ENCODE measurements at regions not wholly inside any gene's neighbourhood (a gene's known extent, or its start where the extent isn't known, plus 50 kb on each side); places are given as distances from the start of the nearest gene placed in this dataset.

DNA sequence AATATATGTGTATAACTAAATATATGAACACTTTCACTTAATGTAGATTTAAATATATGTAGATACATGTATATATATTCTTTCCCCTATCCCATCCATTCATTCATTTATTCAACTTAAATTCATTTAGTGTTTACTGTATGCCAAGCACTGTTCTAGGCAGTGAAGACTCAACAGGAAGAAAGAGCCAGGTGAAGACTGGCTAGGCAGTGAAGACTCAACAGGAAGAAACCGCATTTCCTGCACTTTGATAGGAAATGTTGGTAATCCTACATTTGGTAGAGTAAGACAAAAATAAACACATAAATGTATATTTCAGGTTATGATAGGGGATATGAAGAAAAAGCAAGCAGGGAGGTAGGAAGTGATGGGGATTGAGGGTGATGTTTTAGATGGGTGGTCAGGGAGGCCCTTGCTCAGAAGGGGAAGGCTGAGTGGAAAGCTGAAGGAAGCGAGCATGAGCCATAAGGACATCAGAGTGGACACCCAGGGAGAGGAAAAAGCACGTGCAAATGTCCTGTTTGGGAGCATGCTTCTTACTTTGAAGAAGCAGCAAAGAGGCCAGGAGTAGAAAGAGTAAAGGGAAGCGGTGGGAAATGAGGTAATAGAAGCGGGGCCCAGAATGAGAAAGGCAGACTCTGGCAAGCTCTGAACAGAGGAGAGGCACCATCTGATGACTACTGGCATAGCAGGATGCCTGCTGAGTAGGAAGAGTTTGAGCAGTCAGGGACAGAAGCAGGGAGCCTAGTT is 227.8 kb upstream of the MAP3K1 start:
- TF ChIP-seq POLR2A (IDR thresholded peaks at IDR 0.05) (no peak), EP300 (IDR thresholded peaks at IDR 0.05) (no peak)
- TF ChIP-seq, protein P1, sequence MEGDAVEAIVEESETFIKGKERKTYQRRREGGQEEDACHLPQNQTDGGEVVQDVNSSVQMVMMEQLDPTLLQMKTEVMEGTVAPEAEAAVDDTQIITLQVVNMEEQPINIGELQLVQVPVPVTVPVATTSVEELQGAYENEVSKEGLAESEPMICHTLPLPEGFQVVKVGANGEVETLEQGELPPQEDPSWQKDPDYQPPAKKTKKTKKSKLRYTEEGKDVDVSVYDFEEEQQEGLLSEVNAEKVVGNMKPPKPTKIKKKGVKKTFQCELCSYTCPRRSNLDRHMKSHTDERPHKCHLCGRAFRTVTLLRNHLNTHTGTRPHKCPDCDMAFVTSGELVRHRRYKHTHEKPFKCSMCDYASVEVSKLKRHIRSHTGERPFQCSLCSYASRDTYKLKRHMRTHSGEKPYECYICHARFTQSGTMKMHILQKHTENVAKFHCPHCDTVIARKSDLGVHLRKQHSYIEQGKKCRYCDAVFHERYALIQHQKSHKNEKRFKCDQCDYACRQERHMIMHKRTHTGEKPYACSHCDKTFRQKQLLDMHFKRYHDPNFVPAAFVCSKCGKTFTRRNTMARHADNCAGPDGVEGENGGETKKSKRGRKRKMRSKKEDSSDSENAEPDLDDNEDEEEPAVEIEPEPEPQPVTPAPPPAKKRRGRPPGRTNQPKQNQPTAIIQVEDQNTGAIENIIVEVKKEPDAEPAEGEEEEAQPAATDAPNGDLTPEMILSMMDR (IDR thresholded peaks at IDR 0.05), result no peak

Measured in stomach (tissue), 4 donors.